ENCODE measurements at regions not wholly inside any gene's neighbourhood (a gene's known extent, or its start where the extent isn't known, plus 50 kb on each side); places are given as distances from the start of the nearest gene placed in this dataset.

GRCh38 chr16:31710134-31710533, 163.5 kb upstream of the ZNF267 start:
- TF ChIP-seq POLR2A (IDR thresholded peaks at IDR 0.05; ENCODE audit: low read depth) (no peak), CTCF (IDR thresholded peaks at IDR 0.05) (no peak)

Data from esophagus muscularis mucosa (tissue), 3 donors.